GM23248 (cell line): ENCODE measurements at regions not wholly inside any gene's neighbourhood (a gene's known extent, or its start where the extent isn't known, plus 50 kb on each side); places are given as distances from the start of the nearest gene placed in this dataset.

Source experiments
- DNase-seq: peaks from one replicate; pipeline ENCODE4 v3.0.0-alpha.2; 2015
- H2AFZ ChIP-seq: fragments of 200-600 bp; sonication (generic); 2 replicates; pipeline ENCODE4 v1.6.1; 2016; ENCODE audit warnings: antibody characterized with exemption
- H3F3A ChIP-seq: fragments of 200-600 bp; sonication (generic); 2 replicates; pipeline ENCODE4 v1.6.1; 2016; ENCODE audit warnings: mild to moderate bottlenecking, antibody characterized with exemption, mixed run types; ENCODE audit not compliant: insufficient read depth
- H3K27ac ChIP-seq: fragments of 200-600 bp; sonication (generic); 2 replicates; pipeline ENCODE4 v1.5.1; 2016; ENCODE audit warnings: mild to moderate bottlenecking
- H3K27me3 ChIP-seq: fragments of 200-600 bp; sonication (generic); replicated peaks from 2 replicates; pipeline ENCODE4 v1.6.1; 2016; ENCODE audit warnings: mild to moderate bottlenecking; ENCODE audit not compliant: insufficient read depth
- H3K36me3 ChIP-seq: fragments of 200-600 bp; sonication (generic); 2 replicates; pipeline ENCODE4 v1.6.1; 2016; ENCODE audit warnings: low read depth, mild to moderate bottlenecking
- H3K4me1 ChIP-seq: fragments of 200-600 bp; sonication (generic); 2 replicates; pipeline ENCODE4 v1.6.1; 2016; ENCODE audit warnings: mild to moderate bottlenecking; ENCODE audit not compliant: insufficient read depth
- H3K4me2 ChIP-seq: fragments of 200-600 bp; sonication (generic); one replicate; pipeline ENCODE4 v1.6.1; 2016; ENCODE audit warnings: mild to moderate bottlenecking; ENCODE audit not compliant: unreplicated experiment
- H3K4me3 ChIP-seq: fragments of 200-600 bp; sonication (generic); 2 replicates; pipeline ENCODE4 v1.5.1; 2016; ENCODE audit warnings: mild to moderate bottlenecking
- H3K79me2 ChIP-seq: fragments of 200-600 bp; sonication (generic); 2 replicates; pipeline ENCODE4 v1.6.1; 2016; ENCODE audit warnings: mild to moderate bottlenecking; ENCODE audit not compliant: insufficient read depth
- H3K9ac ChIP-seq: fragments of 200-600 bp; sonication (generic); 2 replicates; pipeline ENCODE4 v1.6.1; 2016; ENCODE audit warnings: mild to moderate bottlenecking
- H3K9me2 ChIP-seq: fragments of 200-600 bp; sonication (generic); 2 replicates; pipeline ENCODE4 v1.6.1; 2016; ENCODE audit warnings: mixed run types, mild to moderate bottlenecking, moderate library complexity; ENCODE audit not compliant: insufficient read depth
- H3K9me3 ChIP-seq: fragments of 200-600 bp; sonication (generic); one replicate; pipeline ENCODE4 v1.6.1; 2017; ENCODE audit warnings: low read depth
- H4K20me1 ChIP-seq: fragments of 200-600 bp; sonication (generic); 2 replicates; pipeline ENCODE4 v1.6.0; 2016; ENCODE audit not compliant: insufficient read depth
- EZH2 ChIP-seq: fragments of 200-600 bp; sonication (generic); IDR thresholded peaks from 2 replicates; pipeline ENCODE4 v1.6.1; 2018; ENCODE audit warnings: antibody characterized with exemption, mild to moderate bottlenecking; ENCODE audit not compliant: insufficient read depth, poor library complexity, severe bottlenecking
- EZH2phosphoT487 ChIP-seq: fragments of 200-600 bp; sonication (generic); IDR thresholded peaks from 2 replicates; pipeline ENCODE4 v1.6.1; 2018; ENCODE audit warnings: antibody characterized with exemption, moderate library complexity, mild to moderate bottlenecking, low read depth; ENCODE audit not compliant: insufficient read depth
- WGBS, 2 experiments: methylation state at CpG; one replicate each; pipeline ENCODE4 v1.1.6; 2015 to 2017; ENCODE audit warnings: low lambda C conversion rate in 2 of 2, low coverage in 1 of 2; ENCODE audit errors: missing lambda C conversion rate in 2 of 2; 5-methylcytosine and 5-hydroxymethylcytosine counted together
- in situ Hi-C: fragments of 300-500 bp; cut with MboI; formaldehyde crosslinking; loops from 2 replicates; pipeline ENCODE4 v1.15.0; 2020

- H3K27ac ChIP-seq = no peak overlapping the region
- H3K36me3 ChIP-seq = no peaks in the 10 kb centered on the region
- H4K20me1 ChIP-seq = no peaks in the 10 kb centered on the region
- H2AFZ ChIP-seq = no peak overlapping the region
- peaks cover 4% of the 10 kb centered on the region for H3K9me3 ChIP-seq
- no peak for DNase-seq
- H3K4me1 ChIP-seq = peaks cover 18% of the 10 kb centered on the region
- H3K9ac ChIP-seq = no peak overlapping the region
- no peaks in the 10 kb centered on the region for H3K9me2 ChIP-seq
- no peak overlapping the region for H3K4me3 ChIP-seq
- no peak overlapping the region for H3K4me2 ChIP-seq
- no peaks in the 10 kb centered on the region for H3K27me3 ChIP-seq
- in situ Hi-C loops = no loop called here
- no peaks in the 10 kb centered on the region for H3K79me2 ChIP-seq
- TF ChIP-seq EZH2 (no peak), EZH2phosphoT487 (no peak)
- 93 to 98% methylated on average over 5 of the region's 5 CpGs for WGBS, 2 experiments
- H3F3A ChIP-seq = peaks cover 15% of the 10 kb centered on the region; the same call in 1 of the 2 replicates
Measured at GRCh38 chr6:110550353-110550752, 73.9 kb upstream of the SLC22A16 start.

GRCh38 chr6:110549277-110549676, 72.9 kb upstream of the SLC22A16 start:
- H3K9ac ChIP-seq = no peak overlapping the region
- no peaks in the 10 kb centered on the region for H3K27me3 ChIP-seq
- 76 to 83% methylated on average over 5 of the region's 5 CpGs for WGBS, 2 experiments
- H3K36me3 ChIP-seq = no peaks in the 10 kb centered on the region
- H3K9me2 ChIP-seq = no peaks in the 10 kb centered on the region
- H3K4me1 ChIP-seq = peaks cover 18% of the 10 kb centered on the region
- H3K4me2 ChIP-seq = no peak overlapping the region
- TF ChIP-seq EZH2phosphoT487 (no peak), EZH2 (no peak)
- no peaks in the 10 kb centered on the region for H4K20me1 ChIP-seq
- no peak for DNase-seq
- H2AFZ ChIP-seq = no peak overlapping the region
- in situ Hi-C loops = loop anchor here (25.0 kb wide), 1 partner anchor 413 kb away; the partner anchor contains the start of gene GTF3C6
- no peaks in the 10 kb centered on the region for H3K79me2 ChIP-seq
- H3K9me3 ChIP-seq = peaks cover 4% of the 10 kb centered on the region
- peaks cover 15% of the 10 kb centered on the region; the same call in 1 of the 2 replicates for H3F3A ChIP-seq
- no peak overlapping the region for H3K4me3 ChIP-seq
- H3K27ac ChIP-seq = no peak overlapping the region

GRCh38 chr6:110548110-110548847, 71.9 kb upstream of the SLC22A16 start:
- H3K27me3 ChIP-seq = no peaks in the 10 kb centered on the region
- H3K4me1 ChIP-seq = peaks cover 18% of the 10 kb centered on the region
- DNase-seq = peak; percentile 9
- H3K4me3 ChIP-seq = no peak overlapping the region
- H3K4me2 ChIP-seq = peak overlapping the region; percentile 85
- H3K27ac ChIP-seq = 0 out of 2 replicates have a peak overlapping the region, but pooled peaks have one; percentile 54
- no peaks in the 10 kb centered on the region for H4K20me1 ChIP-seq
- WGBS, 2 experiments = 45 to 49% methylated on average over 3 of the region's 3 CpGs
- H3F3A ChIP-seq = peaks cover 15% of the 10 kb centered on the region; the same call in 1 of the 2 replicates
- TF ChIP-seq EZH2phosphoT487 = no peak
- TF ChIP-seq EZH2 = no peak
- H3K79me2 ChIP-seq = no peaks in the 10 kb centered on the region
- no peaks in the 10 kb centered on the region for H3K9me2 ChIP-seq
- no peak overlapping the region for H3K9ac ChIP-seq
- in situ Hi-C loops = loop anchor here (25.0 kb wide), 1 partner anchor 414 kb away; the partner anchor contains the start of gene GTF3C6
- no peak overlapping the region for H2AFZ ChIP-seq
- peaks cover 4% of the 10 kb centered on the region for H3K9me3 ChIP-seq
- no peaks in the 10 kb centered on the region for H3K36me3 ChIP-seq

GRCh38 chr6:110547266-110547964, 71.0 kb upstream of the SLC22A16 start:
- Histone ChIP-seq H4K20me1 (no peaks in the 10 kb centered on the region), H3K9me2 (no peaks in the 10 kb centered on the region), H3F3A (peaks cover 15% of the 10 kb centered on the region; the same call in 1 of the 2 replicates), H3K9me3 (peaks cover 3% of the 10 kb centered on the region), H3K27ac (peak overlapping the region; percentile 54), H3K4me3 (peak overlapping the region; percentile 37), H3K4me1 (peaks cover 25% of the 10 kb centered on the region), H3K27me3 (no peaks in the 10 kb centered on the region), H3K9ac (peak overlapping the region; percentile 23), H3K4me2 (peak overlapping the region; percentile 85), H3K79me2 (no peaks in the 10 kb centered on the region), H3K36me3 (no peaks in the 10 kb centered on the region), H2AFZ (peak overlapping the region; percentile 48; the same call in 1 of the 2 replicates)
- no peak for TF ChIP-seq EZH2phosphoT487
- no peak for TF ChIP-seq EZH2
- peak; percentile 78 for DNase-seq
- in situ Hi-C loops = loop anchor here (25.0 kb wide), 1 partner anchor 415 kb away; the partner anchor contains the start of gene GTF3C6
- WGBS, 2 experiments = 0% methylated on average over 1 of the region's 1 CpG
